Stomach (tissue), 4 donors: ENCODE measurements at regions not wholly inside any gene's neighbourhood (a gene's known extent, or its start where the extent isn't known, plus 50 kb on each side); places are given as distances from the start of the nearest gene placed in this dataset.

Source experiments
- CTCF ChIP-seq, 7 experiments: fragments of 450-650 bp in 4 of 7; fragments of 200-600 bp in 3 of 7; sonication (generic) in 3 of 7; IDR thresholded peaks; one replicate each; pipeline ENCODE4 v1.5.1; 2016 to 2019; ENCODE audit warnings: antibody characterized with exemption in 7 of 7, control low read depth in 2 of 7, mild to moderate bottlenecking in 1 of 7
- EP300 ChIP-seq: sonication (generic); formaldehyde crosslinking; IDR thresholded peaks from one replicate; pipeline ENCODE4 v1.6.1; 2017; ENCODE audit warnings: antibody characterized with exemption
- POLR2A ChIP-seq, 4 donors: fragments of 450-650 bp; IDR thresholded peaks; one replicate each; pipeline ENCODE4 v1.6.1; 2016; ENCODE audit warnings: antibody characterized with exemption in 4 of 4, control low read depth in 2 of 4, mild to moderate bottlenecking in 1 of 4, moderate library complexity in 1 of 4
- POLR2AphosphoS5 ChIP-seq, 3 donors: sonication (generic); formaldehyde crosslinking; IDR thresholded peaks; one replicate each; pipeline ENCODE4 v1.6.1; 2016; ENCODE audit warnings: antibody characterized with exemption in 3 of 3

- TF ChIP-seq POLR2A (IDR thresholded peaks at IDR 0.05) (no peak), EP300 (no peak), CTCF (IDR thresholded peaks at IDR 0.05) (no peak), POLR2AphosphoS5 (IDR thresholded peaks at IDR 0.05) (no peak)
Observed at GRCh38 chr13:47832458-47832972, 168.6 kb downstream of the SUCLA2 start.
